GM19240 (cell line): ENCODE measurements at regions not wholly inside any gene's neighbourhood (a gene's known extent, or its start where the extent isn't known, plus 50 kb on each side); places are given as distances from the start of the nearest gene placed in this dataset.

Source experiments
- DNase-seq: peaks from one replicate; pipeline ENCODE4 v3.0.0; 2011; ENCODE audit warnings: low spot score; ENCODE audit not compliant: insufficient read length

DNA sequence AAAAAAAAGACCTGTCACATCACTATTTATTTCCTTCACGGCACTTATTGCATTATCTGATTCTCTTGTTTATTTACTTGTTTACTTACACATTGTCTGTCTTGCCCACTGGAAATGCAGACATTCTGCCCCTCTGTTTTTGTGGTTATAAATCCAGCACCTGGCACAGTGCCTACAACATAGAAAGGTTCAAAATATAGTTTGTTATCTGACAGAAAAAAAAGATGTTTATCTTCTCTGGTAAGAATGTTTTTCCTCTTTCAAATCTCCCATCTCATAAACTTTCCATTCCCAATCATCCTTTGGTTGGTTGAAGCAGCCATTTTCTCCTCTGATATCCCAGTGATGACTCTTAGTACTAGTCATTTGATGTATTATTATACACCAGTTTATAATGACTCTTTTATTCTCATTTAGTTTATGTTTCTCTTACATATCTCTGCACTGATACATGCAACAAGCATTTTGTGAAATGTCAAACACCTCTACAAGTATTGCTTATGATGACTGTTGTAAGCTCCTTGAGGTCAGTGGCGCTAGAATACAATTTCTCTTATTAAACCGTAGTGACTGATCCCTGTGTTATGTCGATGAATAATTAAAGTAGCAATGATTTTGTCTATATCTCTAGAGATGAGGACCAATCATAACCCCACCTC, 398.4 kb upstream of the TBL1XR1 start:
- DNase-seq: no peak

DNA sequence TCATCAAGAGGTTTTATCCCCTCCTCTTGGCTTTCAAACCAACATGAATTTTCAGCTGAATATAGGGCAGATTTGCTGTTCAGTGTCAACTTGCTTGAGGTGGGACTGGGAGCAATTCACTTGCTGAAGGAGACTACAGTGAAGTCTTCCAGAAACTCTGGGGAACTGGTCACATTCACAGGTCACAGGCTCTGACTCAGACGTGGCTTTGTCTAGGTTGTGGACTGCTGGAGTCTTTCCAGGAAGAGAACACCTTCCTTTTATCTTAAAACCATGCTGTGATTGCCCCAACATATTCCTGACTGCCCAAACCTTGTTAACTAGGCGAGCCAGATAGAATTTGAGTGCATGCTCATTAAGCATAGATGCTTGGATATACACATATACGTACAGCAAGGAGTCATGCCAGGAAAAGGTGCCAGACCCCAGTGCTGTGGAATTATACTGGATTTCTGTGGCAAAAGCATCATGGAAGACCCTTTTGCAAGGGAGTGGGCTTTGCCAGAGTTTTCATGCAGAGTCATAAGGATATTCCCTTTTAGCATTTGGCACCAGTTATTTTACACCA, 399.1 kb upstream of the TBL1XR1 start:
- DNase-seq: no peak

DNA sequence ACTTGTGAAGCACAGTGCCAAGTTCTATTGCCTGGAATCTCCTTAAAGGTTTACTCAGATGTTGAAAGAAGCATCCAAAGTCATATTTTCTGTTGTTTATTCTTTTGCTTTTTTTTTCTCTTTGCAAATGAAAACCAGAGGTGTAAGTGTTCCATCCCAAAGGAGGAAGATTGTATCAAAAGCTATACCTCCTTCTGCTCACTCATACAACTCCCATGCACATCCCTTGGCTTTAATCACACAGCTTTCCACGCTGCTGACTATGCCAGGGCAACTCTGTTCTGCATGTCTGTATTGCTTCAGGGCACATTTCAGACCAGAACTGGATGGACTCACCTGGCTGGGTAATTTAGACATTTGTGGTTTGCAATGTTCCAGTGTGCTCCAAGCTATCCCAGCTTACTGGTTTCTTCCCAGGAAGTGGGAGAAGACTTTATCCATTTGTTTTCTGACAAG, 399.6 kb upstream of the TBL1XR1 start:
- no peak for DNase-seq

DNA sequence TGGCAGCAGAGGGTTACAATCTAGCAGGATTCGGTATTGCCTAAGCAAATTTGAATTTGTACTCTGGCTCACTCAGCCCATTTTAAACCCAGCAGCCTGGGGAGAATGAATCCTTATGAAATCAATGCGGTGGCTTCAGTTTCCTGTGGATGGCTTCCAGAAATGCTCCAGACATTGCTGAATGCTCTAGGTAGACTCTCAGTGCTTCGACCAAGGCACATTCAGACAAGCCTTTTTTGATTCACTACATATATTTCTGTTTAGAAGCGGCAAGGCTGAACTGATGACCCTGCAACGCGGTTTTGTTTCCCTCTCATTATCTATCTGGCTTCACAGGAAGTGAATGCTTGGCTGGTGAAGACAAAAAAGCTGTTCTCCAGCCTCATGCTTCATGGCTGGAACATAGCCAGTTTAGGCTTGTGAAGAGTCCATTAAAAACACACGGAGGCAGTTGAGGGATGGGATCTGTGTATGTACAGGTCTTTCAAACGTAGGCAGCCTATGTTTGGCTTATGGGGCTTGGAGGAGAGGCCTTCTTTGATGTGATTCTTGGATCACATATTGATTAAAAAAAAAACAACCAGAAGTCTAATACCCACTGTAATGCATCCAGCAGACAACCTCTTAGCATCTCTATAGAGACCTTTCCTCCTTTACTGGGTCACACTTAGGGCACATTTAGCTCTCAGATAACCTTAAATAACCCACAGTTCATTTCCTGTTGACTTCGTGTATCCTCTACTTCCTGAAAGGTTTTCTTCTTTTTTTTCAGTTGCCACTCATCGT, 400.2 kb upstream of the TBL1XR1 start:
- no peak for DNase-seq

DNA sequence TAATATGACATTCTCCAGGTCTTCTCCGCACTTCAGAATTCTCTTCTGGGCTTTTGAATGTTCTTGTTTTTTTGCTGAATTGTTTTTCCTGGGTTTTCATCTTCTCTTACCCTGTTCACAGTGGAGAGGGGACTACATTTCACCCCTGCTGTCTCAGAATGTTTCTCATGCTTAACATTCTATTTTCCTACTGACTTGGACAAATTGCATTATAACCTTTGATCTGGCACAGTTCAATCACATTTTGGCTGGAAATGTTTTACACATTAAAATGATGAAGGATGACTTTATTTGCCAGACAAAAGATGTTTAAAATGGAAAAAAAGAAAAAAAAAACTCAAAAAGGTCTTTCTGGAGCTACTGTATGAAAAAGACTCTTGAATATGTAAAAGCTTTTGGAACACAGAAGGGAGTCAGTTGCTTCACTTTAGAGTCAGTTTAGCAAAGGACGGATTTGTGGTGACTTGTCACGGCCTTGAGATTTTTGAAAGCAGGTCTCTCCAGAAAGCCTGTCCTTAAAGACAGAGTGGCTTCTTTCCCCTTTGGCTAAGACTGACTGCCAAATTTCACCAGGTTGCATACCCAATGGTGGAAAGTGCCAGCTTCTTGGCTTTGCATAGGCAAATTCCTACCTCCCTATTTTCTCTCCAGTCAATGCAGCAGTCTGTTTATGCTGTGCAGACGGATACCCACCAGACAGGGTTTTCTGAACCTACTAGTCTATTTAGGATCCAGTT, 401.0 kb upstream of the TBL1XR1 start:
- DNase-seq: no peak

DNA sequence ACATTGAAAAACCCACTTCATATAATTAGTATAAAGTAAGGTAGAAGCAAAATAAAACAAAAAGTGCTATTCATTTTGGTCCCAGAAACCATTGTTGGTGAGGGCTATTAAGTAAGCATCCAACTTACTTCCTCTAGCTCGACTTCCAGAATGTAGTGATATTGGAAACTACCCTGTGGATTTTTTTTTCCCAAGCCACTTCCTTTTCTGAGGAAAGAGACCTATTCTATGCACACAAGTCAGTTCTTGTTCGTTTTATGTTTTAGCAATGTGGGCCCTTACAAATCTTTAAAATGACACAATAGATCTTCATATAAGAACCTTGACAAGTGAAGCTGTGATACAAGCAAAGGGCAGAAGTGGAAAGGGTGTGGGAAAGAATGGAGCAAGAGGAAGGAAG, 402.0 kb upstream of the TBL1XR1 start:
- no peak for DNase-seq

DNA sequence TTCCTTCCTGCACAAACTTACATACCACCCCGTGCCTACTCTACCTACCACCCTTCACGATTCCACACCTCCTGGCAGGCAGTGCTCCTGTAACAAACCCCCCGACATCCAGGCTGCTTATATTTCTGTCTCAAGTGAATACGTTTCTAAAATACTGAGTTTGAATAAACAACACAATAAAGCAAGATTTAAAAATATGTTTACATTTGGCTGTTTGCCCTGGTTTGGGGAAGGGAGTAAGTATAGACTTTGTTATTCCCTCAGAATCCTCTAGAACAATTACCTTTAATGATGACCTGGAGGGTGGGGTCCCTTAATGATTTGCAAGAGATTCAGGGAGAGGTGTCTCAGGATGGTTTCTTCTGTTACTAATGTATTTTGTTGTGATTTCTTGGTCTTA, 402.6 kb upstream of the TBL1XR1 start:
- DNase-seq: no peak

DNA sequence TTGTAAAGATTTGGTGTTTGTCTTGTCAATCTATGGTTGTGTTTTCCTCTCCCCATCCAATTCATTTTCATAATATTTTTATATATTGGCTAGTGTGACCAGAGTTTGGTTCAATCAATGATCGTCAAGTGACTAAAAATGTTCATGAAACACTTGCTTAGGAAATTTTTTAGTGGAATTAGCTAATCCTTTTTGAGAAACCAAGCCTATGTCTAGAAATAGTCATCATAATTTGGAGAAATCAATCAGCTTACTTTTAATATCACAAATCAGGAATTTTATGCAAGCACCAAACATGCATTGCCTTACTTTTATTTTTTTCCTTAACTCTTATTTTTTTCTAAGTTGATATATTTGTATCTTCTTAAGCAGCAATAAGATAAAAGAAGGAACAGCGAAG, 403.1 kb upstream of the TBL1XR1 start:
- no peak for DNase-seq

DNA sequence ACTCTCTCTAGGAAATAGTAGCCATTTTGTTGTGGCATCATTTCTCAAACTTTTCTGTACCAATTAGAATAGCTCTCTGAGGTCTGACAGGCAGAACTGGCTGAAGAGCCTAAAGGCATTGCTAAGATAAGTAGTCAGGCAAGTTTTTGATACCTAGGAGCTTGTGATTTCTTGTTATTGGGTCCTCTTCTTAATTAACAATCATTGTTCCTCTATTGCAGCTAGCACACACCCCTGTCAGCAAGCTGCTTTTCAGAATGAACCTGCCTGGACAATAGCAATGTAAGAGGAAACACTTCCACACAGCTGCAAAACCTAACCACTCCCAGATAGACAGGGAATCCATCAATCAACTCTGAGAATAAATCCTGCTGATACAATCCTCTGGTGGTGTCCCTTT, 403.9 kb upstream of the TBL1XR1 start:
- DNase-seq: no peak

DNA sequence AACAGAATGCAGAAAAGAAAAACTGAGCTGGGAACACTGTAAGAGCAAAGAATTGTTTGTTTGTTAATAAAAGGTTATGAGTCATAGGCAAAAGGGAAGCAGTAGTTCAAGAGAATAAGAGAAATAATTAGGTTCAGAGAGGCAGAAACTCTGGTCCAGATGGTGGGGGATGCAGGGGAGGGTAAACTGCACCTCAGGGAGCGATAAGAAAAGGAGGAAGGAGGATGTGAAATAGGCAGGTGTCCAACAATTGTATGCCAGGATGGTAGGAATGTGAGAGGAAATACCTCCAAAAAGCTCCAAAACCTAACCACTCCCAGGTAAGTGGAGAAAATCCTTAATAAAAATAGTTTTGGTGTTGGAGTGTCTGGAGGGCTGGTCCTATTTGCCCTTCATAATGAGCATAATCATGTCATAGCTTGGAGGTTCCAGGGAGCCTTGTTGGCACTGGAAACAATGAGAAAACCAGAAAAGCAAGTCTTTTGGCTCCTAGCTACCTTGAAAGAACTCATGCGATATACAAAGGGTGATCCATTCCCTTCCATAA, 405.4 kb upstream of the TBL1XR1 start:
- no peak for DNase-seq

DNA sequence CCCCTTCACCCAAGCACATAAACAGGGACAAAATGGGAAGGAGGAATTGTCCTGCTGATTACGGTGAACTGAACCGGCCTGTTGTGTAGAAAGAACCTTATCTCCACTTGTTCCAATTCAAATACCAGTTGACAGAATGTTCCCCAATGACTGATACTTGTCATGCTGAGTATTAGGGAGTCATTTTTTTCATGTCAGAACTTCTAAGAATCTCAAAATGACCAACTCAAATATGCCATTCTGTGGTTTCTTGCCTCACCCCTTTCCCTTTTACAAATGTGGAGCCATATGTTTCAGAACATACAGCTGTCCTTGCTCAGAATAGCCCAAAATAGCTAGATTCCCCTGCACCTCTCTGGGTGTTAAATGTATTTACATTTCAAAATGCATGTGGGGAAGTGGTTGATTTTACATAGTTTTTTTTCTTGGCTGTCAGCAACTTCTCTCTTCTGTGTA, 405.9 kb upstream of the TBL1XR1 start:
- DNase-seq: no peak

DNA sequence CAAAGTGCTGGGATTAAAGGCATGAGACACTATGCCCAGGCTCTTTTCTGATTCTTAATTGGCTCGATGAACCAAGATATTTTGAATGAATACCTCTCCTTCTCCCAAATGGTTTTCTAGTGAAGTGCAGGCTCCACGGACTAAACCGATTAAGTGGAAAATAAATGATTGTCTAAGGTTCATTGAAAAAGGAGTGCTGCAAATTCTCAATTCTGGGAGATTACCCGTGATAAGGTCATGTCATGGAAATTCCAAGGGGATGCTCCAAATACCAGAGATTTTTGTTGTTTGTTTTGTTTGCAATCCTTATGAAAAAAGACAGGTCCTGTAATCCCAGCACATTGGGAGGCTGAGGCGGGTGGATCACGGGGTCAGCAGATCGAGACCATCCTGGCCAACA, 406.9 kb upstream of the TBL1XR1 start:
- DNase-seq: no peak

DNA sequence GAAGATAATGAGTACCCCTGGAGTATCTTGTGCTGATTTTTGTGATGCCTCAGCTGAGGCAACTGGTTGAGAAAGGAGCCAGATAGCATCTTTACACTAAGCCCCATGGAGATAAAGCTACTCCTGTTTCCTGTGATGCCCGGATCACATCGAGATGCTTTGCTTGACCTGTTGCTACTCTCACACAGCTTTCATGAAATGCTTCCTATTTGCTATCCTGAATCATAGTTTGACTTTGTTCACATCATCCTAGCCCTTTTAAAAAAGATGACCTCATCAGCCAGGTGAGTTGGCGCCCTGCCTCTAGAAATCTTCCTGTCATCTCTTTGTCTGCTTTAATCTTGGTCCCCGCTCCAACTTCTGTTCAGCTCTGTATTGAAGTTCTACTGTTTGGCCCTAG, 409.6 kb upstream of the TBL1XR1 start:
- DNase-seq: no peak

DNA sequence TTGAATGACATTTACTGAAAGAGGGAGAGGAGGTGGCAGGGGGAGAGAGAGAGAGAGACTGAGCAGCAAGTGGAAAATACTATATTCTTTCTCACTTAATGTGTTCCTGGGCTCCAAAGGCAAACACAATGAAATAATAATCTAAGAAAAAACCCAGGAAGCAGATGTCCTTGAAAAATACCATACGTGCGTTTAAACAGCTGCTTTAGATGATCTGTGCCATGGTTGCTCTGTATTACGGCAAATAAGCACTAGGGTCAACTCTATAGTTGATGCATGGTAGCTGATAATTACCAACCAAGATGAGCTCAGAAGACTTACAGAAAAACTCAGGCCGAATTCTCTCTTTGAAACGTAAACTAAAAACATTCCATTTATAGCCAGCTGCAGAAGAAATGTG, 410.3 kb upstream of the TBL1XR1 start:
- no peak for DNase-seq

DNA sequence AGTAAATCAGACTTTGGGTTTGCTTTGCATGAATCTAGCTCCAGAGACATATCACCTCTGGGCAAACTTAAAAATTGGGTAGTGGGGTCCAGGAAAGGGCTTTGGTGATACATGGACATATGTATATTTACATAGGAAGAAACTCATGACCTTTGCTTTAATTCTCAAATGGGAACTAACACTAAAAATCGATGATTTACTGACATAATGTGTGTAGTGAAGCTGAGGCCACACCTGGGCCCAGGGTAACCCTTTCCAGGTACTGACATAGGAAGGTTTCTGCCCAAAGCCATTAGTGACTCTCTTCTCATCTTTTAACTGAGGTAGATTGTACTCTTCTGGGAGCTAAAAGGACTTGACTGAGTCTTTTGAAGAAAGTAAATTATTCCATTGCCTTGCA, 411.2 kb upstream of the TBL1XR1 start:
- no peak for DNase-seq

DNA sequence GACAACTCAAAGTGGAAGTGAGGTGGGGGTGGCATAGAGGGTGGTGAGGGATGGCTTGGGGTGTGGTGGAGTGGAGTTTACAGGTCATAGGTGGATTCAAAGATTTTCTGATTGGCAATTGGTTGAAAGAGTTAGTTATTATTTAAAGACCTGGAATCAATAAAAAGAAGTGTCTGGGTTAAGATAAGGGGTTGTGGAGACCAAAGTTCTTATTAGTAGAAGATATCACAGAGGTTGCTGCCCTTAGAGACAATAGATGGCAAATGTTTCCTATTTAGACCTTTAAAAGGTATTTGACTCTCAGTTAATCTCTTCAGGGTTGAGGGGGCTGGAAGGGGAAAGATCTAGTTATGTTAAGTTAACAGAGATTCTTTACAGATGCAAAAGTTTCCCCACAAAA, 412.3 kb upstream of the TBL1XR1 start:
- no peak for DNase-seq

DNA sequence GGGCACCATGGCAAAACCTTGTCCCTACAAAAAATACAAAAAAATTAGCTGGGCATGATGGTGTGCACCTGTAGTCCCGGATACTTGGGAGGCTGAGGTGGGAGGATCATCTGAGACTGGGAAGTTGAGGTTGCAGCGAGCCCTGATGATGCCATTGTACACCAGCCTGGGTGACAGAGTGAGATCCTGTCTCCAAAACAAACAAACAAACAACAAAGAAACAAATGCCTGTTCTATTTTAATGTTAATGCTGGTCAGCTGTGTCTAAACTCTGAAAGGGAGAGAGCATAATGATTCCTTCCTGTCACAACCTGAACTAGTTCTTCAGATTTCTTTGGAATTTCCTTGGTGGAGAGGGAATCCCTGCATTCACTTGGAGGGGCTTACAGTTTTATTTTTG, 413.0 kb upstream of the TBL1XR1 start:
- DNase-seq: no peak

DNA sequence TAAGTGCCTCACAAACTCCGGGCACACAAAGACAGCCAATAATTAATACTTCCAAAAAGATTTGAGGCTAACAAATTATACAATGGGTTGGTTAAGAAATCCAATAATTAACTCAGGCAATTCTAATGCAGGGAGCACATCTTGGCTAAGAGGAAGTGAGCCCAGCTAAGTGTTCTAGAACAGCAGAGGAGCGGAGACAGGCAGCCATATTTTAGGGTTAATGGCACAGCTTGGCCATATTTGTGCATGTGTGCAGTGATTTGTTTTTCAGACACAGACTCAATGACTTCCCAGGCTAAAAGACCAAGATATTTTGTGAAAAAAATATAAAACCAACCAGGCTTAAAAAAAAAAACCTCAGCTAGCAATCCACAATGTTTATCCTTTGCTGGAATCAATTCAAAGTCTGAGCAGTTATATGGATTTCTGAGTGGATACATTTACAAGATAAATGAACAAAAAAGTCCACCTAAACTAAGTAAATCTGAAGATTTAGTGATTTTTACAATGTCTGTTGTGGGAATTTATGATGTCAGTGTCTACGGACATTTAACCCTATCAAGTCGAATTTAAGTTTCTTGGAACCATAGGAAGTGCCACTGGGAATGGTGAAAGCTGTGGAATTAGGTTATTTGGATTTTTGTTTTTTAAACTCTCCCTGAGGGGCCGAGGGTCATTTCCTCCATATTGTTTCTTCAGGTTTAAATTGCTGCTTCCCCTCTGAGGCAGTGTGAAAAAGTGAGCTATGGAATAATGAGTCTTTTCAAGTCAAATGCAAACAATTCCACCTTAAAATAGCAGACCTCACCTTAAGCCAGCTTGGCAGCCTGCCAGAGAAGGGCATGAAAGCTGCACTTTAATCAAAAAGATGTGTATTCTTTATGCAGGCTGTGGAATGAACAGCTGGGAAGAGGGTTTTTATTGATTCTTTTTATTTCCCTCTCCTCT, 413.7 kb upstream of the TBL1XR1 start:
- no peak for DNase-seq

DNA sequence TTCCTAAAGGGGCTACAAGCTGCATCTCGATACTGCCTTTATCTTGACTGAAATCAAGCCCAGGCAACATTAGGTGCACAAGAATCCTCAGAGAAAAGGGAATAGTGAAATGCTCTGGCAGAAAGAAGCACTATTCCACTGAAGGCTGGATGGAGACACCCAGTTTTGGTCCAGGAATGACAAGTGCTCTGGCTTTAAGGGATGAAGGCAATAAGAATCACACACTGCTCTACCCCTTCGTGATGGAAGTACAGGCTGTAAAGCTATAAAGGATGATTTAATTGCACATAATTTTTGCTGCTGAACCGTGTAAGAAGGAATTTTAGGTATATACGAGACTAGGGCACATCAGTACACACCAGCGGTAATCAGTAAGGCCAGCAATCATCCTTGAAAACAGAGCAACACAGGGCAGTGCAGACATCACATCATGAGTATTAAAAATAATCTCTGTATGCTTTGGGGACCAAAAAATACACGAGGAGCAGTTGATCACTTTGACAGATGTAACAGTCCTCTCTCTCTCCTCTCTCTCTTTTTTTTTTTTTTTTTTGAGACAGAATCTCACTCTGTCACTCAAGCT, 414.6 kb upstream of the TBL1XR1 start:
- no peak for DNase-seq

DNA sequence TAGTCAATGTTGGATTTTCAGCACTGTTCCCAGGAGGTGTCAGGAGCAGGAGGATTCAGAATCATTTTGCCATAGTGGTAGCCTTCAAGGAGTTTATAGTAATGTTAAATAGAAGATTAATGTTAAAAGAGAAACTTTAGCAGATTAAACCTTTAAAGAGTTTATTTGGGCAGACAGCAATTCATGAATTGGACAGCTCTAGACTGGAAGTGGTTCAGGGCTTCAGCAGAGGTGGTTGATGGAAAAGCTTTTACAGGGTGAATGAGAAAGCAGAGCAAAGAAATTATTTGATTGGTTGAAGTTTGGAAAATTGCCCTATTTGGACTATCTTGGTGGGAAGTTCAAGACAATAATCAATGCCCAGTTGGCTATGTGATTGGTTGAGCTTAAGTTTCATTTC, 416.6 kb upstream of the TBL1XR1 start:
- DNase-seq: no peak
